ENCODE measurements at regions not wholly inside any gene's neighbourhood (a gene's known extent, or its start where the extent isn't known, plus 50 kb on each side); places are given as distances from the start of the nearest gene placed in this dataset.

DNA sequence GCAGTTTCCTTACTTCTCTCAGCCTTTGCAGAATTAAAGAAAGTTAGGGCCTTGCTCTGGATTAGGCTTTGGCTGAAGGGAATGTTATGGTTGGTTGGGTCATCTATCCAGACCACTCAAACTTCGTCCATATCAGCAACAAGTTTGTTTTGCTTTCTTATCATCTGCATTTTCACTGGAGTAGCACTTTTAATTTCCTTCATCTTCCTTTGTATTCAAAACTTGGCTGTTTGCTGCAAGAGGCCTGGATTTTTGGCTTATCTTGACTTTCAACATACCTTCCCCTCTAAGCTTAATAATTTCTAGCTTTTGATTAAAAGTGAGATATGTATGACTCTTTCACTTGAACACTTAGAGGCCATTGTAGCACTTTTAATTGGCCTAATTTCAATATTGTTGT is 126.7 kb upstream of the CENPE start:
- CTCF ChIA-PET (ENCODE audit: low intra/inter-chr PET ratio) = no interaction called here
- ATAC-seq = no peak
- WGBS (ENCODE audit: insufficient coverage, low coverage, missing lambda C conversion rate) = 0% methylated on average over 1 of the region's 1 CpG
- H4K20me1 ChIP-seq (replicated peaks; ENCODE audit: control insufficient read depth, insufficient read depth, low read length) = no peaks in the 10 kb centered on the region
- no peaks in the 10 kb centered on the region for H3K9me3 ChIP-seq (replicated peaks; ENCODE audit: control insufficient read depth, insufficient read depth, low read depth, low read length)
- no peak overlapping the region for H3K4me3 ChIP-seq
- H3K4me1 ChIP-seq (replicated peaks in 1 of 2; ENCODE audit: control insufficient read depth in 2 of 2, insufficient read depth in 2 of 2, low read length in 2 of 2) = no peaks in the 10 kb centered on the region
- H3K27ac ChIP-seq (ENCODE audit: extremely low read depth, low read depth, low read length) = no peak overlapping the region
- TF ChIP-seq, protein P1, sequence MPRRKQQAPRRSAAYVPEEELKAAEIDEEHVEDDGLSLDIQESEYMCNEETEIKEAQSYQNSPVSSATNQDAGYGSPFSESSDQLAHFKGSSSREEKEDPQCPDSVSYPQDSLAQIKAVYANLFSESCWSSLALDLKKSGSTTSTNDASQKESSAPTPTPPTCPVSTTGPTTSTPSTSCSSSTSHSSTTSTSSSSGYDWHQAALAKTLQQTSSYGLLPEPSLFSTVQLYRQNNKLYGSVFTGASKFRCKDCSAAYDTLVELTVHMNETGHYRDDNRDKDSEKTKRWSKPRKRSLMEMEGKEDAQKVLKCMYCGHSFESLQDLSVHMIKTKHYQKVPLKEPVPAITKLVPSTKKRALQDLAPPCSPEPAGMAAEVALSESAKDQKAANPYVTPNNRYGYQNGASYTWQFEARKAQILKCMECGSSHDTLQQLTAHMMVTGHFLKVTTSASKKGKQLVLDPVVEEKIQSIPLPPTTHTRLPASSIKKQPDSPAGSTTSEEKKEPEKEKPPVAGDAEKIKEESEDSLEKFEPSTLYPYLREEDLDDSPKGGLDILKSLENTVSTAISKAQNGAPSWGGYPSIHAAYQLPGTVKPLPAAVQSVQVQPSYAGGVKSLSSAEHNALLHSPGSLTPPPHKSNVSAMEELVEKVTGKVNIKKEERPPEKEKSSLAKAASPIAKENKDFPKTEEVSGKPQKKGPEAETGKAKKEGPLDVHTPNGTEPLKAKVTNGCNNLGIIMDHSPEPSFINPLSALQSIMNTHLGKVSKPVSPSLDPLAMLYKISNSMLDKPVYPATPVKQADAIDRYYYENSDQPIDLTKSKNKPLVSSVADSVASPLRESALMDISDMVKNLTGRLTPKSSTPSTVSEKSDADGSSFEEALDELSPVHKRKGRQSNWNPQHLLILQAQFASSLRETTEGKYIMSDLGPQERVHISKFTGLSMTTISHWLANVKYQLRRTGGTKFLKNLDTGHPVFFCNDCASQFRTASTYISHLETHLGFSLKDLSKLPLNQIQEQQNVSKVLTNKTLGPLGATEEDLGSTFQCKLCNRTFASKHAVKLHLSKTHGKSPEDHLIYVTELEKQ (CRISPR knock-in tag; IDR thresholded peaks at IDR 0.05) = no peak
- no peak for TF ChIP-seq RUNX1 (IDR thresholded peaks at IDR 0.05; ENCODE audit: low read depth)
- no peak for TF ChIP-seq HEY1 (CRISPR knock-in tag; IDR thresholded peaks at IDR 0.05; ENCODE audit: borderline replicate concordance)
- no peak for TF ChIP-seq ERF (CRISPR knock-in tag; IDR thresholded peaks at IDR 0.05)
- no peak for TF ChIP-seq TCF7 (IDR thresholded peaks at IDR 0.05; ENCODE audit: borderline replicate concordance)
- no peak for TF ChIP-seq RBM15 (IDR thresholded peaks at IDR 0.05; ENCODE audit: insufficient read depth, low read length)
- TF ChIP-seq ZNF121 (CRISPR knock-in tag; conservative IDR thresholded peaks at IDR 0.05) = no peak
- TF ChIP-seq NCOA4 (IDR thresholded peaks at IDR 0.05; ENCODE audit: partially characterized antibody) = no peak
- no peak for TF ChIP-seq ZNF561 (CRISPR knock-in tag; conservative IDR thresholded peaks at IDR 0.05)
- TF ChIP-seq SMAD3 (CRISPR knock-in tag; conservative IDR thresholded peaks at IDR 0.05) = no peak
- TF ChIP-seq GABPB2 (CRISPR knock-in tag; conservative IDR thresholded peaks at IDR 0.05) = no peak
- no peak for TF ChIP-seq ZNF253 (CRISPR knock-in tag; conservative IDR thresholded peaks at IDR 0.05)
- TF ChIP-seq ZNF444 (CRISPR knock-in tag; IDR thresholded peaks at IDR 0.05) = no peak
- TF ChIP-seq E2F3 (CRISPR knock-in tag; IDR thresholded peaks at IDR 0.05) = no peak
- TF ChIP-seq ZBTB8A (IDR thresholded peaks at IDR 0.05; ENCODE audit: partially characterized antibody) = no peak
- TF ChIP-seq MYC (IDR thresholded peaks at IDR 0.05; ENCODE audit: low read depth, low read length) = no peak
- no peak for TF ChIP-seq MYC (CRISPR knock-in tag; IDR thresholded peaks at IDR 0.05; ENCODE audit: borderline replicate concordance, low read depth)
- TF ChIP-seq, protein P2, sequence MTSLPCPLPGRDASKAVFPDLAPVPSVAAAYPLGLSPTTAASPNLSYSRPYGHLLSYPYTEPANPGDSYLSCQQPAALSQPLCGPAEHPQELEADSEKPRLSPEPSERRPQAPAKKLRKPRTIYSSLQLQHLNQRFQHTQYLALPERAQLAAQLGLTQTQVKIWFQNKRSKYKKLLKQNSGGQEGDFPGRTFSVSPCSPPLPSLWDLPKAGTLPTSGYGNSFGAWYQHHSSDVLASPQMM (CRISPR knock-in tag; IDR thresholded peaks at IDR 0.05) = no peak
- no peak for TF ChIP-seq ZNF778 (CRISPR knock-in tag; IDR thresholded peaks at IDR 0.05)
- BruUV-seq (replicated peaks) = no TSS peak
- POLR2A ChIA-PET = interaction anchor here (0.6 kb wide), 1 partner anchor 319 kb away, joined by 3 read pairs; no protein-coding TSS in a partner anchor
- no peaks in the 10 kb centered on the region for H3K27me3 ChIP-seq (ENCODE audit: control insufficient read depth in 2 of 2, insufficient read depth in 2 of 2, low read length in 2 of 2)
- H3K9ac ChIP-seq (ENCODE audit: insufficient read depth in 1 of 2, low read depth in 2 of 2, low read length in 2 of 2) = no peak overlapping the region
- intact Hi-C loops (cut with micrococcal nuclease) = no loop called here
- in situ Hi-C loops (cut with MboI) = no loop called here
- peak; percentile 19 for FAIRE-seq
- H3K9me1 ChIP-seq (ENCODE audit: control insufficient read depth, insufficient read depth, low read length) = no peaks in the 10 kb centered on the region
- H3K79me2 ChIP-seq (ENCODE audit: control insufficient read depth, insufficient read depth, low read length) = no peaks in the 10 kb centered on the region
- H3K36me3 ChIP-seq (ENCODE audit: control insufficient read depth, insufficient read depth, low read length) = no peaks in the 10 kb centered on the region
- no peak for DNase-seq (ENCODE audit: extremely low read depth in 1 of 4, low spot score in 3 of 4)
- H2AFZ ChIP-seq (ENCODE audit: low read depth, low read length) = no peak overlapping the region
- H3K4me2 ChIP-seq (ENCODE audit: insufficient read depth, low read length) = no peak overlapping the region

Measured in K562 (cell line).